D721Med (cell line): ENCODE measurements at regions not wholly inside any gene's neighbourhood (a gene's known extent, or its start where the extent isn't known, plus 50 kb on each side); places are given as distances from the start of the nearest gene placed in this dataset.

Experiments
- DNase-seq: peaks from one replicate; pipeline ENCODE4 v3.0.0; 2011; ENCODE audit warnings: low spot score; ENCODE audit not compliant: insufficient read length
- FAIRE-seq: peaks from 2 replicates; lab custom pipeline; 2011; peaks lifted over from hg19 to GRCh38; lab: Jason Lieb, UNC
- CTCF ChIP-seq: IDR thresholded peaks from 2 replicates; pipeline ENCODE4 v1.5.1; 2012; ENCODE audit warnings: mild to moderate bottlenecking, control low read depth; ENCODE audit not compliant: insufficient read depth; ENCODE audit errors: missing control alignments

GRCh38 chr17:419073-419735, 66.6 kb upstream of the RPH3AL start:
- FAIRE-seq = no peak
- TF ChIP-seq CTCF = no peak
- DNase-seq = no peak

- no peak for TF ChIP-seq CTCF
- DNase-seq (no peak), FAIRE-seq (no peak)
Measured at GRCh38 chr17:418421-418751, 65.8 kb upstream of the RPH3AL start.

GRCh38 chr17:417691-418420, 65.2 kb upstream of the RPH3AL start:
- TF ChIP-seq CTCF = no peak
- no peak for FAIRE-seq

GRCh38 chr17:416293-417206, 63.9 kb upstream of the RPH3AL start:
- no peak for FAIRE-seq
- no peak for TF ChIP-seq CTCF
- DNase-seq = no peak

More at GRCh38 chr17:417691-418420, 65.2 kb upstream of the RPH3AL start:
- DNase-seq = no peak

GRCh38 chr17:413706-414380, 61.2 kb upstream of the RPH3AL start:
- no peak for TF ChIP-seq CTCF
- DNase-seq = no peak
- no peak for FAIRE-seq

- DNase-seq = no peak
- TF ChIP-seq CTCF = no peak
- FAIRE-seq = no peak
Measured at GRCh38 chr17:413016-413350, 60.4 kb upstream of the RPH3AL start.
